ENCODE measurements at regions not wholly inside any gene's neighbourhood (a gene's known extent, or its start where the extent isn't known, plus 50 kb on each side); places are given as distances from the start of the nearest gene placed in this dataset.

- intact Hi-C loops (cut with micrococcal nuclease): no loop called here
- CTCF ChIA-PET: no interaction called here
Measured at GRCh38 chr20:1773816-1774215, 116.2 kb upstream of the SIRPG start.

GRCh38 chr20:1769491-1769890 is 111.9 kb upstream of the SIRPG start:
- DNase-seq (no peak), ATAC-seq (no peak)
- H3K79me2 ChIP-seq (ENCODE audit: low read length): no peaks in the 10 kb centered on the region
- no peaks in the 10 kb centered on the region for H4K20me1 ChIP-seq (ENCODE audit: low read length)
- H3K27ac ChIP-seq (ENCODE audit: low read length): no peak overlapping the region
- H3F3A ChIP-seq (ENCODE audit: low read length, unreplicated experiment): no peaks in the 10 kb centered on the region
- intact Hi-C loops (cut with micrococcal nuclease): no loop called here
- TF ChIP-seq EZH2 (IDR thresholded peaks at IDR 0.05; ENCODE audit: low read length, unreplicated experiment): no peak
- no peak for TF ChIP-seq EZH2phosphoT487 (IDR thresholded peaks at IDR 0.05; ENCODE audit: borderline replicate concordance, low read length)
- no peak for TF ChIP-seq CTCF (conservative IDR thresholded peaks at IDR 0.05; ENCODE audit: low read depth, low read length)
- H3K27me3 ChIP-seq (ENCODE audit: low read length): no peaks in the 10 kb centered on the region
- no peak overlapping the region for H2AFZ ChIP-seq (ENCODE audit: low read length)
- H3K36me3 ChIP-seq (ENCODE audit: low read depth, low read length): no peaks in the 10 kb centered on the region
- ChIA-PET CTCF (no interaction called here), POLR2A (ENCODE audit: unreplicated experiment) (no interaction called here)
- no peaks in the 10 kb centered on the region for H3K9me2 ChIP-seq (replicated peaks; ENCODE audit: low read length)
- BruUV-seq (replicated peaks): no TSS peak
- H3K9ac ChIP-seq (ENCODE audit: low read length): no peak overlapping the region
- H3K4me2 ChIP-seq (ENCODE audit: low read length): no peak overlapping the region
- H3K9me3 ChIP-seq (ENCODE audit: low read length): no peaks in the 10 kb centered on the region
- 0 out of 2 replicates have a peak, but pooled peaks cover 4% of the 10 kb centered on the region for H3K4me1 ChIP-seq (ENCODE audit: insufficient read depth, low read length)
- no peak overlapping the region for H3K4me3 ChIP-seq (ENCODE audit: low read length)

More at GRCh38 chr20:1773816-1774215, 116.2 kb upstream of the SIRPG start:
- Histone ChIP-seq H3K9me3 (ENCODE audit: low read length) (no peaks in the 10 kb centered on the region), H3K9me2 (replicated peaks; ENCODE audit: low read length) (no peaks in the 10 kb centered on the region), H3K27ac (ENCODE audit: low read length) (no peak overlapping the region), H3K79me2 (ENCODE audit: low read length) (peaks cover 12% of the 10 kb centered on the region; the same call in 1 of the 2 replicates), H3K27me3 (ENCODE audit: low read length) (no peaks in the 10 kb centered on the region), H2AFZ (ENCODE audit: low read length) (no peak overlapping the region), H3K9ac (ENCODE audit: low read length) (no peak overlapping the region), H4K20me1 (ENCODE audit: low read length) (no peaks in the 10 kb centered on the region), H3K36me3 (ENCODE audit: low read depth, low read length) (no peaks in the 10 kb centered on the region), H3K4me2 (ENCODE audit: low read length) (no peak overlapping the region), H3K4me1 (ENCODE audit: insufficient read depth, low read length) (peaks cover 28% of the 10 kb centered on the region), H3F3A (ENCODE audit: low read length, unreplicated experiment) (no peaks in the 10 kb centered on the region), H3K4me3 (ENCODE audit: low read length) (no peak overlapping the region)
- TF ChIP-seq CTCF (conservative IDR thresholded peaks at IDR 0.05; ENCODE audit: low read depth, low read length): no peak
- TF ChIP-seq EZH2 (IDR thresholded peaks at IDR 0.05; ENCODE audit: low read length, unreplicated experiment): no peak
- ATAC-seq (no peak), DNase-seq (no peak)
- BruUV-seq (replicated peaks): no TSS peak
- POLR2A ChIA-PET (ENCODE audit: unreplicated experiment): no interaction called here

- intact Hi-C loops (cut with micrococcal nuclease): no loop called here
- H3K4me2 ChIP-seq (ENCODE audit: low read length): no peak overlapping the region
- H4K20me1 ChIP-seq (ENCODE audit: low read length): no peaks in the 10 kb centered on the region
- H3K36me3 ChIP-seq (ENCODE audit: low read depth, low read length): no peaks in the 10 kb centered on the region
- H2AFZ ChIP-seq (ENCODE audit: low read length): no peak overlapping the region; the same call in 1 of the 2 replicates
- no peak for TF ChIP-seq CTCF (conservative IDR thresholded peaks at IDR 0.05; ENCODE audit: low read depth, low read length)
- TF ChIP-seq EZH2 (IDR thresholded peaks at IDR 0.05; ENCODE audit: low read length, unreplicated experiment): no peak
- TF ChIP-seq EZH2phosphoT487 (IDR thresholded peaks at IDR 0.05; ENCODE audit: borderline replicate concordance, low read length): no peak
- no peaks in the 10 kb centered on the region for H3K9me2 ChIP-seq (replicated peaks; ENCODE audit: low read length)
- POLR2A ChIA-PET (ENCODE audit: unreplicated experiment): no interaction called here
- CTCF ChIA-PET: interaction anchor here (0.8 kb wide), 1 partner anchor 10 kb away, joined by 4 read pairs; no protein-coding TSS in a partner anchor
- H3K9ac ChIP-seq (ENCODE audit: low read length): no peak overlapping the region
- ATAC-seq (no peak), DNase-seq (no peak)
- no peaks in the 10 kb centered on the region for H3K79me2 ChIP-seq (ENCODE audit: low read length)
- no peaks in the 10 kb centered on the region for H3K9me3 ChIP-seq (ENCODE audit: low read length)
- H3F3A ChIP-seq (ENCODE audit: low read length, unreplicated experiment): no peaks in the 10 kb centered on the region
- H3K27me3 ChIP-seq (ENCODE audit: low read length): no peaks in the 10 kb centered on the region
- H3K27ac ChIP-seq (ENCODE audit: low read length): no peak overlapping the region
- H3K4me3 ChIP-seq (ENCODE audit: low read length): no peak overlapping the region
- BruUV-seq (replicated peaks): no TSS peak
- H3K4me1 ChIP-seq (ENCODE audit: insufficient read depth, low read length): peaks cover 17% of the 10 kb centered on the region
Measured at GRCh38 chr20:1766731-1767130, 109.2 kb upstream of the SIRPG start.

Measured in PC-3 (cell line).